ENCODE measurements at regions not wholly inside any gene's neighbourhood (a gene's known extent, or its start where the extent isn't known, plus 50 kb on each side); places are given as distances from the start of the nearest gene placed in this dataset.

DNA sequence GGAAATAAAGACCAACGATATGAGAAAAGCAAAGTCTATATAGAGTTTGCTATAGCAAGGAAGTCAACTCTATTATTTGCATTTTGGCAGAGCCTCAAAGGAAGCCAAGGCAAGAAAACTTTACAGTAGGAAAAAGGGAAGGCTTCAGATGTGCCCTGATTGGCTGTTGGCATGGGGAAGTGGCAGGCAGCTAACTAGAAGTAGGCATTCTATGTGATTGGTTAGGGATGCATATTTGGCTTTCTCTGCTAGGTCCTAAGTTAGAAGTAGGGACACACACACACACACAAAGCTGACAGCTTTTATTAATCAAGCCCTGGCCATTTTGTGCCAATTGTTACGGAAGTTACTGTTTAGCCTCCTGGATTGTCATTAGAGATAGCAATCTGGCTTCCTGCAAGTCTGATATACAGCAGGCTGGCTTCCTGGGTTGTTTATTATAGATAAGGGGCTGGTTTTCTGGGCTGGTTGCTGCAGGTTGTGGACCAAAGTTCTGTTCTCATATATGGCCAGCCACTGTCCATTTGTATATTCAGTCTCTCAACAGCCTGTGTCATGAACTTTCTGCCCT, 308.1 kb upstream of the GRAMD2B start:
- no peaks in the 10 kb centered on the region for H3K36me3 ChIP-seq (ENCODE audit: control insufficient read depth, insufficient read depth, low read length)
- no peak for ATAC-seq
- no peak for TF ChIP-seq SIN3A (IDR thresholded peaks at IDR 0.05; ENCODE audit: borderline replicate concordance, insufficient read depth, low read depth, low read length)
- TF ChIP-seq, protein P1, sequence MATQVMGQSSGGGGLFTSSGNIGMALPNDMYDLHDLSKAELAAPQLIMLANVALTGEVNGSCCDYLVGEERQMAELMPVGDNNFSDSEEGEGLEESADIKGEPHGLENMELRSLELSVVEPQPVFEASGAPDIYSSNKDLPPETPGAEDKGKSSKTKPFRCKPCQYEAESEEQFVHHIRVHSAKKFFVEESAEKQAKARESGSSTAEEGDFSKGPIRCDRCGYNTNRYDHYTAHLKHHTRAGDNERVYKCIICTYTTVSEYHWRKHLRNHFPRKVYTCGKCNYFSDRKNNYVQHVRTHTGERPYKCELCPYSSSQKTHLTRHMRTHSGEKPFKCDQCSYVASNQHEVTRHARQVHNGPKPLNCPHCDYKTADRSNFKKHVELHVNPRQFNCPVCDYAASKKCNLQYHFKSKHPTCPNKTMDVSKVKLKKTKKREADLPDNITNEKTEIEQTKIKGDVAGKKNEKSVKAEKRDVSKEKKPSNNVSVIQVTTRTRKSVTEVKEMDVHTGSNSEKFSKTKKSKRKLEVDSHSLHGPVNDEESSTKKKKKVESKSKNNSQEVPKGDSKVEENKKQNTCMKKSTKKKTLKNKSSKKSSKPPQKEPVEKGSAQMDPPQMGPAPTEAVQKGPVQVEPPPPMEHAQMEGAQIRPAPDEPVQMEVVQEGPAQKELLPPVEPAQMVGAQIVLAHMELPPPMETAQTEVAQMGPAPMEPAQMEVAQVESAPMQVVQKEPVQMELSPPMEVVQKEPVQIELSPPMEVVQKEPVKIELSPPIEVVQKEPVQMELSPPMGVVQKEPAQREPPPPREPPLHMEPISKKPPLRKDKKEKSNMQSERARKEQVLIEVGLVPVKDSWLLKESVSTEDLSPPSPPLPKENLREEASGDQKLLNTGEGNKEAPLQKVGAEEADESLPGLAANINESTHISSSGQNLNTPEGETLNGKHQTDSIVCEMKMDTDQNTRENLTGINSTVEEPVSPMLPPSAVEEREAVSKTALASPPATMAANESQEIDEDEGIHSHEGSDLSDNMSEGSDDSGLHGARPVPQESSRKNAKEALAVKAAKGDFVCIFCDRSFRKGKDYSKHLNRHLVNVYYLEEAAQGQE (IDR thresholded peaks at IDR 0.05; ENCODE audit: insufficient read depth in 1 of 2, low read depth in 2 of 2, low read length in 1 of 2), result no peak
- no peak for TF ChIP-seq TCF7L2 (IDR thresholded peaks at IDR 0.05; ENCODE audit: low read depth, low read length)
- TF ChIP-seq POLR2AphosphoS5 (IDR thresholded peaks at IDR 0.05; ENCODE audit: low read depth, low read length), result no peak
- no peaks in the 10 kb centered on the region for H3K27me3 ChIP-seq (ENCODE audit: control insufficient read depth, insufficient read depth, low read length)
- intact Hi-C loops (cut with micrococcal nuclease; ENCODE audit: unreplicated experiment) (no loop called here), in situ Hi-C loops (cut with HindIII; ENCODE audit: low pct_unique_long_range_greater_than_20kb, low sequenced_read_pairs) (no loop called here)
- DNase-seq (ENCODE audit: low read depth, low spot score), result no peak
- no peak overlapping the region for H3K4me3 ChIP-seq (ENCODE audit: low read depth in 2 of 2, low read length in 2 of 2)
- no peaks in the 10 kb centered on the region for H3K9me3 ChIP-seq (ENCODE audit: control insufficient read depth, insufficient read depth, low read depth, low read length)
- no peaks in the 10 kb centered on the region for H3K4me1 ChIP-seq (ENCODE audit: control insufficient read depth, insufficient read depth, low read length)
- H3K27ac ChIP-seq (ENCODE audit: low read length), result no peak overlapping the region
- ChIA-PET CTCF (no interaction called here), POLR2A (no interaction called here)
- no TSS peak for BruUV-seq (replicated peaks)

DNA sequence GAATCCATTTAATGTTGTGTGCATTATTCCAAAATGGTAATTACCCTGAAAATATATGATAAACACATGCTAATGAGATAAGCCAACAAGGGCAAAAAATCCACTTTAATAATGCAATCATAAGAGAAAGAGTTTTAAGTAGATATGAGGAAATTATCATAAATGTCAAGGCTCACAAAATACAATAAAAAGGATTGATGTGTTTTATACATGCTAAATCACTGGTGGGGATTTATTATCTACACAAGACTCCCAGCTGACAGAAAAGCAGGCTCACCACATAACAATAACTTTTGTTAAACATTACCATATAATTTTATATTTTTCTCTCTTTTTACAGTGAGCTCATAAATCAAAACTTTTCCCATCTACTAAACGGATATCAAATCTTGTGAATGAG, 306.2 kb upstream of the GRAMD2B start:
- intact Hi-C loops (cut with micrococcal nuclease; ENCODE audit: unreplicated experiment), result no loop called here
- in situ Hi-C loops (cut with HindIII; ENCODE audit: low pct_unique_long_range_greater_than_20kb, low sequenced_read_pairs), result no loop called here
- TF ChIP-seq, protein P1 (IDR thresholded peaks at IDR 0.05; ENCODE audit: insufficient read depth in 1 of 2, low read depth in 2 of 2, low read length in 1 of 2), result no peak
- TF ChIP-seq, protein P2, sequence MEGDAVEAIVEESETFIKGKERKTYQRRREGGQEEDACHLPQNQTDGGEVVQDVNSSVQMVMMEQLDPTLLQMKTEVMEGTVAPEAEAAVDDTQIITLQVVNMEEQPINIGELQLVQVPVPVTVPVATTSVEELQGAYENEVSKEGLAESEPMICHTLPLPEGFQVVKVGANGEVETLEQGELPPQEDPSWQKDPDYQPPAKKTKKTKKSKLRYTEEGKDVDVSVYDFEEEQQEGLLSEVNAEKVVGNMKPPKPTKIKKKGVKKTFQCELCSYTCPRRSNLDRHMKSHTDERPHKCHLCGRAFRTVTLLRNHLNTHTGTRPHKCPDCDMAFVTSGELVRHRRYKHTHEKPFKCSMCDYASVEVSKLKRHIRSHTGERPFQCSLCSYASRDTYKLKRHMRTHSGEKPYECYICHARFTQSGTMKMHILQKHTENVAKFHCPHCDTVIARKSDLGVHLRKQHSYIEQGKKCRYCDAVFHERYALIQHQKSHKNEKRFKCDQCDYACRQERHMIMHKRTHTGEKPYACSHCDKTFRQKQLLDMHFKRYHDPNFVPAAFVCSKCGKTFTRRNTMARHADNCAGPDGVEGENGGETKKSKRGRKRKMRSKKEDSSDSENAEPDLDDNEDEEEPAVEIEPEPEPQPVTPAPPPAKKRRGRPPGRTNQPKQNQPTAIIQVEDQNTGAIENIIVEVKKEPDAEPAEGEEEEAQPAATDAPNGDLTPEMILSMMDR (IDR thresholded peaks at IDR 0.05), result no peak
- TF ChIP-seq SIN3A (IDR thresholded peaks at IDR 0.05; ENCODE audit: borderline replicate concordance, insufficient read depth, low read depth, low read length), result no peak
- no peak for TF ChIP-seq TCF7L2 (IDR thresholded peaks at IDR 0.05; ENCODE audit: low read depth, low read length)
- TF ChIP-seq POLR2AphosphoS5 (IDR thresholded peaks at IDR 0.05; ENCODE audit: low read depth, low read length), result no peak
- BruUV-seq (replicated peaks), result no TSS peak
- Histone ChIP-seq H3K4me1 (ENCODE audit: control insufficient read depth, insufficient read depth, low read length) (no peaks in the 10 kb centered on the region), H3K27me3 (ENCODE audit: control insufficient read depth, insufficient read depth, low read length) (no peaks in the 10 kb centered on the region), H3K9me3 (ENCODE audit: control insufficient read depth, insufficient read depth, low read depth, low read length) (no peaks in the 10 kb centered on the region), H3K36me3 (ENCODE audit: control insufficient read depth, insufficient read depth, low read length) (no peaks in the 10 kb centered on the region), H3K4me3 (ENCODE audit: low read depth in 2 of 2, low read length in 2 of 2) (no peak overlapping the region), H3K27ac (ENCODE audit: low read length) (no peak overlapping the region)
- ChIA-PET POLR2A (no interaction called here), CTCF (no interaction called here)
- no peak for DNase-seq (ENCODE audit: low read depth, low spot score)
- ATAC-seq, result no peak
